GM12878 (cell line): ENCODE measurements at regions not wholly inside any gene's neighbourhood (a gene's known extent, or its start where the extent isn't known, plus 50 kb on each side); places are given as distances from the start of the nearest gene placed in this dataset.

Experiments
- ATAC-seq: fragments of 200-7000 bp; cut with Tn5 transposase; 3 replicates; pipeline ENCODE4 v1.9.1; 2020; ENCODE audit warnings: mild to moderate bottlenecking, moderate library complexity
- BruUV-seq: library from RNA; stranded (reverse); fragments of 400-500 nt; replicated peaks from 2 replicates; lab custom pipeline; 2021; lab: Mats Ljungman, UMichigan
- CTCF ChIA-PET: fragments of 300-600 bp; sonication (Branson Sonifier 250); formaldehyde crosslinking; extraction: SDS; loops from one replicate; lab custom pipeline; 2021; ENCODE audit warnings: inconsistent platforms; lab: Yijun Ruan, JAX
- POLR2A ChIA-PET: fragments of 350-600 bp; formaldehyde crosslinking; extraction: SDS; loops from one replicate; lab custom pipeline; 2021; ENCODE audit warnings: inconsistent platforms; lab: Charles Lee
- RAD21 ChIA-PET: fragments of 300-600 bp; sonication (Branson Sonifier 250); formaldehyde crosslinking; loops from one replicate; lab custom pipeline; 2023; ENCODE audit warnings: antibody characterized with exemption; ENCODE audit not compliant: unreplicated experiment; lab: Charles Lee
- SMC1A ChIA-PET: fragments of 300-600 bp; sonication (Branson Sonifier 250); formaldehyde crosslinking; loops from one replicate; lab custom pipeline; 2023; ENCODE audit not compliant: unreplicated experiment, uncharacterized antibody; lab: Charles Lee
- DNase-seq: peaks from one replicate; pipeline ENCODE4 v3.0.0-alpha.2; 2011; ENCODE audit warnings: low read depth, low spot score
- FAIRE-seq: peaks from 3 replicates; lab custom pipeline; 2011; peaks lifted over from hg19 to GRCh38; lab: Jason Lieb, UNC
- H2AFZ ChIP-seq: 2 replicates; pipeline ENCODE4 v1.6.0; 2011; ENCODE audit warnings: low read depth, low read length, control low read depth; ENCODE audit not compliant: control insufficient read depth
- H3K27ac ChIP-seq: 2 replicates; pipeline ENCODE4 v1.5.1; 2011; ENCODE audit warnings: control low read depth; ENCODE audit not compliant: control insufficient read depth, insufficient read depth
- H3K27me3 ChIP-seq, 2 experiments: replicated peaks in 1 of 2; 2 replicates each; pipeline versions ENCODE4 v1.6.0 to v1.6.1; 2011; ENCODE audit warnings: low read length in 1 of 2; ENCODE audit not compliant: control insufficient read depth in 2 of 2, insufficient read depth in 2 of 2
- H3K36me3 ChIP-seq, 2 experiments: 2 replicates each; pipeline ENCODE4 v1.5.1; 2011; ENCODE audit warnings: low read length in 1 of 2; ENCODE audit not compliant: control insufficient read depth in 2 of 2, insufficient read depth in 2 of 2
- H3K4me1 ChIP-seq: 2 replicates; pipeline ENCODE4 v1.6.1; 2011; ENCODE audit warnings: mild to moderate bottlenecking, low read length, moderate library complexity, mixed read lengths; ENCODE audit not compliant: control insufficient read depth, insufficient read depth
- H3K4me2 ChIP-seq: 2 replicates; pipeline ENCODE4 v1.6.0; 2011; ENCODE audit warnings: control low read depth; ENCODE audit not compliant: control insufficient read depth, insufficient read depth
- H3K4me3 ChIP-seq: fragments of 200-600 bp; sonication (generic); 2 replicates; pipeline ENCODE4 v1.5.1; 2016
- H3K79me2 ChIP-seq: 2 replicates; pipeline ENCODE4 v1.6.0; 2011; ENCODE audit warnings: low read length; ENCODE audit not compliant: control insufficient read depth, insufficient read depth
- H3K9ac ChIP-seq: 2 replicates; pipeline ENCODE4 v1.8.0; 2011; ENCODE audit warnings: low read length, control low read depth, mixed read lengths; ENCODE audit not compliant: control insufficient read depth, insufficient read depth
- H3K9me3 ChIP-seq: replicated peaks from 3 replicates; pipeline ENCODE4 v1.5.1; 2011; ENCODE audit warnings: mild to moderate bottlenecking, low read length; ENCODE audit not compliant: control insufficient read depth, insufficient read depth
- H4K20me1 ChIP-seq: 2 replicates; pipeline ENCODE4 v1.6.0; 2011; ENCODE audit not compliant: control insufficient read depth, insufficient read depth
- ATF7 ChIP-seq: fragments of 450-650 bp; IDR thresholded peaks from 2 replicates; pipeline ENCODE4 v1.6.1; 2016; ENCODE audit warnings: low read depth, mild to moderate bottlenecking
- CBX5 ChIP-seq: sonication (generic); IDR thresholded peaks from 2 replicates; pipeline ENCODE4 v1.6.1; 2016; ENCODE audit warnings: low read depth, moderate library complexity, mild to moderate bottlenecking, inconsistent platforms
- CHD1 ChIP-seq: IDR thresholded peaks from 2 replicates; pipeline ENCODE4 v1.6.1; 2012; ENCODE audit warnings: low read depth, low read length, improper control_type of control experiment
- CREM ChIP-seq: IDR thresholded peaks from 2 replicates; pipeline ENCODE4 v1.6.1; 2014; ENCODE audit warnings: antibody characterized with exemption, low read depth
- NKRF ChIP-seq: fragments of 450-650 bp; conservative IDR thresholded peaks from 2 replicates; pipeline ENCODE4 v1.6.1; 2017; ENCODE audit warnings: mild to moderate bottlenecking, moderate library complexity
- RFX5 ChIP-seq: IDR thresholded peaks from 2 replicates; pipeline ENCODE4 v1.6.1; 2011; ENCODE audit warnings: low read depth, low read length, improper control_type of control experiment
- SMC3 ChIP-seq: IDR thresholded peaks from 2 replicates; pipeline ENCODE4 v1.6.1; 2011; ENCODE audit warnings: low read length, improper control_type of control experiment, borderline replicate concordance
- USF2 ChIP-seq: IDR thresholded peaks from 2 replicates; pipeline ENCODE4 v1.6.1; 2011; ENCODE audit warnings: low read depth, low read length, improper control_type of control experiment, borderline replicate concordance
- WGBS: methylation state at CpG from one replicate; pipeline ENCODE4 v1.1.6; 2016; ENCODE audit warnings: low lambda C conversion rate; ENCODE audit not compliant: insufficient replicate concordance, insufficient coverage; ENCODE audit errors: missing lambda C conversion rate; 5-methylcytosine and 5-hydroxymethylcytosine counted together
- in situ Hi-C: fragments of 300-500 bp; cut with MboI; formaldehyde crosslinking; loops from 9 replicates; pipeline ENCODE4 v1.14.3; 2018; ENCODE audit warnings: mixed read lengths
- intact Hi-C: fragments of 100-400 bp; cut with micrococcal nuclease; formaldehyde crosslinking; loops from one replicate; pipeline ENCODE4 v1.14.2; 2022; ENCODE audit not compliant: unreplicated experiment
- TF ChIP-seq, protein P1 (sequence below): fragments of 150-350 bp; IDR thresholded peaks from 2 replicates; pipeline ENCODE4 v1.6.1; 2014; ENCODE audit warnings: mild to moderate bottlenecking, low read depth, low read length
- TF ChIP-seq, protein P2 (sequence below): fragments of 450-650 bp; formaldehyde crosslinking; IDR thresholded peaks from 2 replicates; pipeline ENCODE4 v1.4.0; 2020; ENCODE audit warnings: mild to moderate bottlenecking, moderate library complexity

DNA sequence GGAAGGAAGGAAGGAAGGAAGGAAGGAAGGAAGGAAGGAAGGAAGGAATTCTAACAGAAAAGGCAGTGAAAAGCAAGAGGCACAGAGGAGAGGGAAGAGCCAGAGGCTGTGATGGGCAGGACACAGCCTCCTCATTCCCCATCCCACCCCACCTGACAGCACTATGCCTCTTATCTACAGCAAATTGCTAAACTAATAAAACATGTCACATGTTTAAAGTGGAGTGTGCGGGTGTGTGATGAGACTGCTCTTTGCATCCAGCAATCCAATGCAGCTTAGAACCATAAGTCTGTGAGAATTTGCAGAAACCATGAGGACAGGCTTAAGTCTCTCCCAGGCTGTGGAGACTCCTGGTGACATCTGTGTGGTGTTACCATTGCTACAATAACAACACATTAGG is 108.4 kb upstream of the ALK start:
- SMC1A ChIA-PET = no interaction called here
- Histone ChIP-seq H3K79me2 (no peaks in the 10 kb centered on the region), H3K4me2 (no peak overlapping the region), H3K4me1 (no peaks in the 10 kb centered on the region), H3K36me3 (no peaks in the 10 kb centered on the region), H3K27ac (no peak overlapping the region), H2AFZ (no peak overlapping the region), H3K27me3 (no peaks in the 10 kb centered on the region), H3K9ac (no peak overlapping the region), H4K20me1 (no peaks in the 10 kb centered on the region), H3K9me3 (no peaks in the 10 kb centered on the region), H3K4me3 (no peak overlapping the region)
- TF ChIP-seq CHD1 (no peak), CBX5 (no peak), ATF7 (no peak), SMC3 (no peak), RFX5 (no peak)
- FAIRE-seq (no peak), ATAC-seq (no peak), DNase-seq (no peak)
- POLR2A ChIA-PET = no interaction called here
- WGBS = 82% methylated on average over 1 of the region's 1 CpG
- in situ Hi-C loops = no loop called here
- intact Hi-C loops = no loop called here
- BruUV-seq = no TSS peak
- RAD21 ChIA-PET = interaction anchor here (0.5 kb wide), 1 partner anchor 89 kb away, joined by 3 read pairs; no protein-coding TSS in a partner anchor
- CTCF ChIA-PET = interaction anchor here (1.0 kb wide), 1 partner anchor 682 kb away, joined by 3 read pairs; no protein-coding TSS in a partner anchor

GRCh38 chr2:30030361-30030760 is 109.0 kb upstream of the ALK start:
- ChIA-PET CTCF (interaction anchor here (1.0 kb wide), 1 partner anchor 13 kb away, joined by 3 read pairs; no protein-coding TSS in a partner anchor), POLR2A (no interaction called here), RAD21 (no interaction called here), SMC1A (no interaction called here)
- in situ Hi-C loops (no loop called here), intact Hi-C loops (no loop called here)
- Histone ChIP-seq H3K27ac (no peak overlapping the region), H3K9me3 (no peaks in the 10 kb centered on the region), H3K27me3 (no peaks in the 10 kb centered on the region), H2AFZ (no peak overlapping the region), H3K4me1 (no peaks in the 10 kb centered on the region), H3K4me2 (no peak overlapping the region), H3K79me2 (no peaks in the 10 kb centered on the region), H3K36me3 (no peaks in the 10 kb centered on the region), H3K4me3 (no peak overlapping the region), H4K20me1 (no peaks in the 10 kb centered on the region), H3K9ac (no peak overlapping the region)
- FAIRE-seq (no peak), DNase-seq (no peak), ATAC-seq (no peak)
- 26% methylated on average over 3 of the region's 3 CpGs for WGBS
- BruUV-seq = no TSS peak
- TF ChIP-seq NKRF (no peak), USF2 (no peak), CREM (no peak)
- TF ChIP-seq, protein P1, sequence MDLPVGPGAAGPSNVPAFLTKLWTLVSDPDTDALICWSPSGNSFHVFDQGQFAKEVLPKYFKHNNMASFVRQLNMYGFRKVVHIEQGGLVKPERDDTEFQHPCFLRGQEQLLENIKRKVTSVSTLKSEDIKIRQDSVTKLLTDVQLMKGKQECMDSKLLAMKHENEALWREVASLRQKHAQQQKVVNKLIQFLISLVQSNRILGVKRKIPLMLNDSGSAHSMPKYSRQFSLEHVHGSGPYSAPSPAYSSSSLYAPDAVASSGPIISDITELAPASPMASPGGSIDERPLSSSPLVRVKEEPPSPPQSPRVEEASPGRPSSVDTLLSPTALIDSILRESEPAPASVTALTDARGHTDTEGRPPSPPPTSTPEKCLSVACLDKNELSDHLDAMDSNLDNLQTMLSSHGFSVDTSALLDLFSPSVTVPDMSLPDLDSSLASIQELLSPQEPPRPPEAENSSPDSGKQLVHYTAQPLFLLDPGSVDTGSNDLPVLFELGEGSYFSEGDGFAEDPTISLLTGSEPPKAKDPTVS = no peak
- TF ChIP-seq, protein P2, sequence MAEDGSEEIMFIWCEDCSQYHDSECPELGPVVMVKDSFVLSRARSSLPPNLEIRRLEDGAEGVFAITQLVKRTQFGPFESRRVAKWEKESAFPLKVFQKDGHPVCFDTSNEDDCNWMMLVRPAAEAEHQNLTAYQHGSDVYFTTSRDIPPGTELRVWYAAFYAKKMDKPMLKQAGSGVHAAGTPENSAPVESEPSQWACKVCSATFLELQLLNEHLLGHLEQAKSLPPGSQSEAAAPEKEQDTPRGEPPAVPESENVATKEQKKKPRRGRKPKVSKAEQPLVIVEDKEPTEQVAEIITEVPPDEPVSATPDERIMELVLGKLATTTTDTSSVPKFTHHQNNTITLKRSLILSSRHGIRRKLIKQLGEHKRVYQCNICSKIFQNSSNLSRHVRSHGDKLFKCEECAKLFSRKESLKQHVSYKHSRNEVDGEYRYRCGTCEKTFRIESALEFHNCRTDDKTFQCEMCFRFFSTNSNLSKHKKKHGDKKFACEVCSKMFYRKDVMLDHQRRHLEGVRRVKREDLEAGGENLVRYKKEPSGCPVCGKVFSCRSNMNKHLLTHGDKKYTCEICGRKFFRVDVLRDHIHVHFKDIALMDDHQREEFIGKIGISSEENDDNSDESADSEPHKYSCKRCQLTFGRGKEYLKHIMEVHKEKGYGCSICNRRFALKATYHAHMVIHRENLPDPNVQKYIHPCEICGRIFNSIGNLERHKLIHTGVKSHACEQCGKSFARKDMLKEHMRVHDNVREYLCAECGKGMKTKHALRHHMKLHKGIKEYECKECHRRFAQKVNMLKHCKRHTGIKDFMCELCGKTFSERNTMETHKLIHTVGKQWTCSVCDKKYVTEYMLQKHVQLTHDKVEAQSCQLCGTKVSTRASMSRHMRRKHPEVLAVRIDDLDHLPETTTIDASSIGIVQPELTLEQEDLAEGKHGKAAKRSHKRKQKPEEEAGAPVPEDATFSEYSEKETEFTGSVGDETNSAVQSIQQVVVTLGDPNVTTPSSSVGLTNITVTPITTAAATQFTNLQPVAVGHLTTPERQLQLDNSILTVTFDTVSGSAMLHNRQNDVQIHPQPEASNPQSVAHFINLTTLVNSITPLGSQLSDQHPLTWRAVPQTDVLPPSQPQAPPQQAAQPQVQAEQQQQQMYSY = no peak
